ENCODE measurements at regions not wholly inside any gene's neighbourhood (a gene's known extent, or its start where the extent isn't known, plus 50 kb on each side); places are given as distances from the start of the nearest gene placed in this dataset.
A peak's percentile ranks its signal among the peaks of the same experiment; 100 is the strongest.

GRCh38 chr4:116387937-116388474 is 697.4 kb downstream of the TRAM1L1 start:
- Histone ChIP-seq H3K36me3 (replicated peaks) (no peaks in the 10 kb centered on the region), H3K4me3 (ENCODE audit: low read depth, low read length) (no peak overlapping the region), H3K27me3 (replicated peaks) (no peaks in the 10 kb centered on the region), H3K27ac (no peak overlapping the region)
- in situ Hi-C loops (cut with HindIII; ENCODE audit: low pct_ligation_motif_present, low sequenced_read_pairs), result no loop called here
- peak; percentile 6 for DNase-seq
- no peak for TF ChIP-seq CTCF (IDR thresholded peaks at IDR 0.05; ENCODE audit: low read depth, low read length, missing control alignments)

GRCh38 chr4:116386856-116387255 is 698.5 kb downstream of the TRAM1L1 start:
- DNase-seq, result no peak
- no peak for TF ChIP-seq CTCF (IDR thresholded peaks at IDR 0.05; ENCODE audit: low read depth, low read length, missing control alignments)
- in situ Hi-C loops (cut with HindIII; ENCODE audit: low pct_ligation_motif_present, low sequenced_read_pairs), result no loop called here
- Histone ChIP-seq H3K27ac (no peak overlapping the region), H3K27me3 (replicated peaks) (no peaks in the 10 kb centered on the region), H3K4me3 (ENCODE audit: low read depth, low read length) (no peak overlapping the region), H3K36me3 (replicated peaks) (no peaks in the 10 kb centered on the region)

- Histone ChIP-seq H3K36me3 (replicated peaks) (no peaks in the 10 kb centered on the region), H3K4me3 (ENCODE audit: low read depth, low read length) (no peak overlapping the region), H3K27ac (no peak overlapping the region), H3K27me3 (replicated peaks) (no peaks in the 10 kb centered on the region)
- in situ Hi-C loops (cut with HindIII; ENCODE audit: low pct_ligation_motif_present, low sequenced_read_pairs), result no loop called here
- no peak for DNase-seq
- no peak for TF ChIP-seq CTCF (IDR thresholded peaks at IDR 0.05; ENCODE audit: low read depth, low read length, missing control alignments)
These were observed 699.8 kb downstream of the TRAM1L1 start for GRCh38 chr4:116385583-116385982.

- no peak overlapping the region for H3K4me3 ChIP-seq (ENCODE audit: low read depth, low read length)
- in situ Hi-C loops (cut with HindIII; ENCODE audit: low pct_ligation_motif_present, low sequenced_read_pairs), result no loop called here
- H3K36me3 ChIP-seq (replicated peaks), result no peaks in the 10 kb centered on the region
- DNase-seq, result no peak
- no peaks in the 10 kb centered on the region for H3K27me3 ChIP-seq (replicated peaks)
- no peak overlapping the region for H3K27ac ChIP-seq
- no peak for TF ChIP-seq CTCF (IDR thresholded peaks at IDR 0.05; ENCODE audit: low read depth, low read length, missing control alignments)
These were observed 710.6 kb downstream of the TRAM1L1 start for GRCh38 chr4:116374815-116375214.

- H3K27me3 ChIP-seq (replicated peaks), result no peaks in the 10 kb centered on the region
- no peak overlapping the region for H3K4me3 ChIP-seq (ENCODE audit: low read depth, low read length)
- H3K27ac ChIP-seq, result no peak overlapping the region
- in situ Hi-C loops (cut with HindIII; ENCODE audit: low pct_ligation_motif_present, low sequenced_read_pairs), result no loop called here
- no peak for TF ChIP-seq CTCF (IDR thresholded peaks at IDR 0.05; ENCODE audit: low read depth, low read length, missing control alignments)
- DNase-seq, result no peak
- no peaks in the 10 kb centered on the region for H3K36me3 ChIP-seq (replicated peaks)
These were observed 722.8 kb downstream of the TRAM1L1 start for GRCh38 chr4:116362583-116362982.

- no peak overlapping the region for H3K4me3 ChIP-seq (ENCODE audit: low read depth, low read length)
- H3K27ac ChIP-seq, result no peak overlapping the region
- no peaks in the 10 kb centered on the region for H3K27me3 ChIP-seq (replicated peaks)
- in situ Hi-C loops (cut with HindIII; ENCODE audit: low pct_ligation_motif_present, low sequenced_read_pairs), result no loop called here
- H3K36me3 ChIP-seq (replicated peaks), result no peaks in the 10 kb centered on the region
- TF ChIP-seq CTCF (IDR thresholded peaks at IDR 0.05; ENCODE audit: low read depth, low read length, missing control alignments), result no peak
- DNase-seq, result no peak
These were observed 723.6 kb downstream of the TRAM1L1 start for GRCh38 chr4:116361790-116362189.

All from brain microvascular endothelial cell (primary cell).